HG03378 (cell line): ENCODE measurements at regions not wholly inside any gene's neighbourhood (a gene's known extent, or its start where the extent isn't known, plus 50 kb on each side); places are given as distances from the start of the nearest gene placed in this dataset.
"Not testable (repeated sequence)": the region's sequence is repeated elsewhere in the genome, so short reads cannot be mapped to it uniquely, and the experiment has no call there.

Experiments
- ATAC-seq: cut with Tn5 transposase; IDR thresholded peaks from one replicate; pipeline ENCODE4 v1.9.1; 2021; ENCODE audit warnings: mild to moderate bottlenecking, moderate library complexity; ENCODE audit not compliant: unreplicated experiment

GRCh38 chr11:80733790-80734189, 1293.0 kb upstream of the TENM4 start:
- ATAC-seq, result no peak

- ATAC-seq, result no peak
Observed at GRCh38 chr11:80733361-80733760, 1292.5 kb upstream of the TENM4 start.

DNA sequence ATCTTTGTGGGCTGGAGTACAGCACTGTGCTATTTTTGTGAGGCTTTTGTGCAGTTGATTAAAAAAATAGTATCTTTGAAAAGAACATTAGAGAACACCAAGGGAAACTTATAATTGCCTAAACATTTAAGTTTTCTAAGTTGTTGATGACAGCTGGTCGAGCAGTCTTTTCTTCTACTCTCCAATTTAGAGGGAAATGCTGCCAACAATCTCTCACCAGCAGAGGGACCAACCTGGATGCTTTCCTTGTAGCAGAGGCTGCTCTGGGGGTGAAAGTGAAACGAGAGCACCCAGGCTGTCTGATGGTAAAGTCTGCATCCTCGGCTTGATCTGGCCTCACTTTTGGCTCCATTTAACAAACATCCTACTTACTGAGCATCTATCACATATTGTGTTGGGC, 1286.5 kb upstream of the TENM4 start:
- ATAC-seq, result peak; percentile 76

GRCh38 chr11:80726236-80726635, 1285.4 kb upstream of the TENM4 start:
- peak; percentile 51 for ATAC-seq

GRCh38 chr11:80724366-80724765, 1283.5 kb upstream of the TENM4 start:
- ATAC-seq, result no peak

DNA sequence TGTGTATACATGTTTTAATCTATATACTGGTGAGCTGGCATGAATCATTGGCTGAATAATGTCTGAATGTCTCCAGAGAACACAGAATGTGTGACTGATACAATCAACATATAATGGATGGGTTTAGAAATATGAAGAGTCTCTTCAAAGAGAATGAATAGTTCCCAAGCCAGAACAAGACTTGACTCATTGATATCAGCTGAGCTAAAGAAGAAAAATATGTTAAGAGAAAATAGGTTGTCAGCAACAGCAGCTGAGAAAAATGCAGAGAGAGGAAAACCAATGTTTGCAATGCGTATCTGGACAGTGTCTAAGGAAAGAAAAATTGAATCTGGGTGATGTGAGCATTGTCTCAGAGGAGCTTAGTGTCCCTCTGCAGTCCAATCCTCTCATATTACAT, 1281.8 kb upstream of the TENM4 start:
- ATAC-seq, result no peak

DNA sequence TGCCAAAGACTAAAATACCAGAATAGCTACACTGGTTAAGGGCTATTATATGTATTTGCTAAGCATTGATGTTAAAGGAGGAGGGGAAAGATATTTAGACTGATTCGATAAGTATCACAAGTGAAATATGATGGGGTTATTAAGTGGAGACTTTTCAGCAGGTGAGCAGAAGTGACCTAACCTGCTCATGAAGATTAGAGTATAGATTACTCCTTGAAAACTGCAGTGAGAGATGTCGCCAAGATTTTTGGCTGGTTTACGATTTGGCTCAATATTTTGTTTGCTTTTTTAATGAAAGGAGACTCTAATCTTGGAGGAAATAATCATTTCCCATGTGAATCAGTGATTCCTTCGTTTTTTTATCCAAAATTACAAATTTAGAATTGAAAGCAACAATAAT, 1279.5 kb upstream of the TENM4 start:
- no peak for ATAC-seq

DNA sequence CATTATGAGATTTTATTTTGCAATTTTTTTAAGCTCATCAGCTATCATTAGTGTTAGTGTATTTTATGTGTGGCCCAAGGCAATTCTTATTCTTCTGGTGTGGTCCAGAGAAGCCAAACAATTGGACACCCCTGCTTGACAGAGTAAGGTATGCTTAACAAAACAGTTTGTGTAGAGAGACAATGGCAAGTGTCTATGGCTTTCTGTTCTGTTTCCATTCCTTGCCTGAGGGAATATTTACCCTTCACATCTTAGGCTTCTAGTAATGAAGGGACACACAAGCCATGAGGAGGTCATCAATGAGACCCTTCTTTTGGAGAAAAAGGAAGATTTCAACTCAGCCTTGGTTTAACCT, 1278.4 kb upstream of the TENM4 start:
- no peak for ATAC-seq

DNA sequence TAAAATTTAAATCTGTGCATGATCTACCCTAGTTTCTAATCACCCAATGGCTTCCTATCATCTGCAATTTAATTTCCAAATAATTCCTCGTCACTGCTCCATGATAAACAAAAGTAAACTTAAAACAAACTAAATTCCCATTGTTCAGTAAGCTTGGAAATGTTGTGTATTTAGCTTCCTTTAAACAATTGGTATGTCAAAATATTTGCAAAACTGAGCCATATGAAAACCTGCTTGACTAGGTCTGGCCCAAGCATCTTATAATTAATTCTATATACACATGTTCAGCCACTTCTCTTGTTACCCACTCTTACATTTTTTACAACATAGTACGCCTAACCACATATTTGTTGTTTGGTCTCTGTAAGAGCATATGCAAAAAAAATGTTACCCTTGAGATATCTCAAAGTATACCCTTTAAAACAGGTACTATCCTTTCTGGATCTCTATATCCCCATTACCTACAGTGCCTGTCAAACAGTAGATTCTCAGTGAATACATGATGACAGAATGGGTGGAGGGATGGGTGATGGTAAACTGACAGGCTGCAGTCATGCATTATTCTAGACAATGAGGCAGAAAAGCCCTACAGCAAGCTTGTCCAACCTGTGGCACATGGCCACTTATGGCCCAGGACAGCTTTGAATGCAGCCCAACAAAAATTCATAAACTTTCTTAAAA, 1277.9 kb upstream of the TENM4 start:
- ATAC-seq, result no peak

GRCh38 chr11:80702264-80702663, 1261.4 kb upstream of the TENM4 start:
- ATAC-seq, result no peak

- ATAC-seq, result no peak
Observed at GRCh38 chr11:80700386-80700785, 1259.6 kb upstream of the TENM4 start.

GRCh38 chr11:80699406-80700177, 1258.8 kb upstream of the TENM4 start:
- not testable (repeated sequence) for ATAC-seq

GRCh38 chr11:80698637-80699036, 1257.8 kb upstream of the TENM4 start:
- no peak for ATAC-seq

DNA sequence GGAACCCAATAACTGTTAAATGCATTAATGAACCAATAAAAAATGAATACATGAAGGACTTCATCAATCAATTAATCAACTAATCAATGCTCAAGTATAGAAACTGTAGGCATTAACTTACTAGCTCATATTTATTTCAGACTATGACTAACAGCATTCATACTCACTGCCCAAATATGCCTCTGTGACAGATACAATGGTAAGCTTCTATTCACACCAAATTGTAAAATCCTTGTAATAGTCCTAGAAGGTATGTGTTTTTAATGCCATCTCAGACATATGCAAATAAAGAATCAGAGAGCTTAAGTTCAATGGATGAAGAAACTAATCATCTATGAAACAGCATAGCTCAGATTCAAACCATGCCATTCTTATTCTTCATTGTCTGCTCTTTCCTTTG, 1253.6 kb upstream of the TENM4 start:
- ATAC-seq, result no peak

DNA sequence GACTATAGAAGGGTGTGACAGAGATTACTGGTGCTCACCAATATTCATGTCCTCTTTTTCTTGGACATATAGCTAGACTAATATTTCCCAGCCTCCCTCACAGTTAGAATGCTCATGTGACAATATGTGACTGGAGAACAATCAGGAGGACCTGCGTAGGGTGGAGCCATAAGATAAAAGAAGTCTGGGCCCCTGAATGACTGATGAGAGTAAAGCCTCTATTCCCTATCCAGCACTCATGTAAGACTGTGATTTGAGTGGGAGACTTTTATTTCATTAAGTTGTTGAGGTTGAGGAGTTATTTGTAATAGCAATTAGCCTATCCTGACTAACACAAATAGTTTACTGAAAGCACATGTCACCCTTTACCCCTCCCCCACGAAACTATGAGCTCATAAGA, 1247.1 kb upstream of the TENM4 start:
- no peak for ATAC-seq

DNA sequence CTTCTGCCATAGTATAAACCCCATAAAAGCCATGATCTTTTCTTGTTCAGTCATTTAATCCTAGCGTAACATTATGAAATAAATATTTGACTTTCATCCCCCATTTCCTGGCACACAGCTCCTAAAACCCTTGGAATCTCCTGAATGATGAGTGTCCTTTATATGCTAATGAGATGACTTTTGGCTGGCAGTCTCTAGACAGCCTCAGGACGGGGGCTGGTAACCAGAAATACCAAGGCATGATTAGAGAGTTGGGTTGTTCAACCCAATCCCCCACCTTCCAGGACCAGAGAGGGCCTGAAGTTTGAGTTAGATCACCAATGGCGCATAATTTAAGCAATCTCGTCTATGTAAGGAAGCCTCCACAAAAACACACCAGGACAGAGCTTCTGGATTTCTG, 1246.1 kb upstream of the TENM4 start:
- no peak for ATAC-seq

DNA sequence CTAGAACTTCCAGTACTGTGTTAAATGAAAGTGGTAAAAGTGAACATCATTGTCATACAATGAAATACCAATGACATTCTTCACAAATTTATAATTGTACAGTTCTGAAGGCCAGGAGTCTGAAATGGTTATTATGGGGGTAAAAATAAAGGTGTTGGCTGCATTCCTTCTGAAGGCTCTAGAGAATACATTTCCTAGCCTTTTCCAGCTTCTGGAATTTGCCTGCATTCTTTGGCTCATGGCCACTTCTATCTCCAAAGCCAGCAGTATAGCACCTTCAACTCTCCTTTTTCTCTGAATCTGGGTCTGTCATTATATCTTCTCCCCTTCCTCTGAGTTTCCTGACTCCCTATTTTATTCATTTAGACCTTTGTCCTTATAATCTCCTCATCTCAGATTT, 1232.7 kb upstream of the TENM4 start:
- no peak for ATAC-seq

DNA sequence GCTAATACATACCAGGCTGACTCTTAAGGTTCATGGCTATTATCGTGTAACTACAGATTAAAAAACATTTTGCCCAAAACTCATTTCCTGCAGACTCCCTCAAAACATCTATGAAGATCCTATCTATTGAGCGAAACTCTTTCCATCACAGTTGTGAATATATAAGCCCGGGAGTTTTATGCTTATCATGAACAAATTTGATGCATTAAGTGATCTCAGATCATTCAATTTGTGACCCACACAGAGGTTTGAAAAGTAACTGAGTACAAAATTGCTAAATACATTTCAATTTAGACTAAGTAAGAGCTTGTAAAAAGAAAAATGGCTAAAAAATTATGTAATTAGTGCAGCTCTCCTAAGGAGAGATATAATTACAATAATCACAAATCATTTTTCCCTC, 1228.8 kb upstream of the TENM4 start:
- ATAC-seq, result no peak

GRCh38 chr11:80668039-80668438, 1227.2 kb upstream of the TENM4 start:
- no peak for ATAC-seq

GRCh38 chr11:80655834-80656233, 1215.0 kb upstream of the TENM4 start:
- ATAC-seq, result no peak

DNA sequence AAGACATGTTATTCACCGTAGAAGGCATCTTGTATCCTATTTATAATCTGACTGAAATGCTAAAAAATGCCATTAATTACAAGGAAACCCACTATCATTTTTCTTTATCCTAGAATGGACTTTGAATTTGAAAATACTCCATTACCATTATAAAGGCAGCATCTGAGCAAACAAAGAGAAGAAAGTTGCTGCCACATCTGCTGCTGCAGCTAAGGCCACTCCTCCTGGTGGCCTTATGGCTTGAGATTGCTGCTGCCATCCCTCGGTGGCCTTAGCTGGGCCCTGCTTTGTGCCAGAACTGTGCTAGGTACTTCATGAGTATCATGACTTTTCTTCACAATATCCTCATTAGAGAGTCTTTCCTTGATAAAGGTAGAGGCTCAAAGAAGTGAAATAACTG, 1210.1 kb upstream of the TENM4 start:
- ATAC-seq, result no peak

DNA sequence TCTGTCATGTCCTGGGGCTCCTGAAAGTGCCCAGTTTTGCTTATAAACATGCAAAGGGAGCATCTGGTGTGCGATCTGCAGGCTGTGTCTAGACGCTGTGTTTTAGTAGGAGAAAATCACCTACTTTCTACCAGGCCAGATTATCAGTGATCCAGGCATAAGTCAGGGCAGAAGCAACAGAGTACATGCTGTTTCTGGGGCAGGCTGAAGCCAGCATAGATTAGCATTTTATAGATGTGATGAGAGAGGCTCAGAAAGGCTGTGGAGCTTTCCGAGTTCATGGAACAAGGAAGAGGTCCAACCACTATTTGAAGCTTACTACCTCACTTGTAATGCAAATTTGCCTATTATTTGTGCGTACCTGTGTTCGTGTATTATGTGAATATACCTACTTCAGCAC, 1208.4 kb upstream of the TENM4 start:
- ATAC-seq, result no peak

GRCh38 chr11:80638296-80638695, 1197.5 kb upstream of the TENM4 start:
- no peak for ATAC-seq
